ENCODE measurements at regions not wholly inside any gene's neighbourhood (a gene's known extent, or its start where the extent isn't known, plus 50 kb on each side); places are given as distances from the start of the nearest gene placed in this dataset.
"Not testable (repeated sequence)": the region's sequence is repeated elsewhere in the genome, so short reads cannot be mapped to it uniquely, and the experiment has no call there.

GRCh38 chr13:44664308-44664707, 88.2 kb upstream of the TSC22D1 start:
- no peak for DNase-seq (ENCODE audit: low spot score)

DNA sequence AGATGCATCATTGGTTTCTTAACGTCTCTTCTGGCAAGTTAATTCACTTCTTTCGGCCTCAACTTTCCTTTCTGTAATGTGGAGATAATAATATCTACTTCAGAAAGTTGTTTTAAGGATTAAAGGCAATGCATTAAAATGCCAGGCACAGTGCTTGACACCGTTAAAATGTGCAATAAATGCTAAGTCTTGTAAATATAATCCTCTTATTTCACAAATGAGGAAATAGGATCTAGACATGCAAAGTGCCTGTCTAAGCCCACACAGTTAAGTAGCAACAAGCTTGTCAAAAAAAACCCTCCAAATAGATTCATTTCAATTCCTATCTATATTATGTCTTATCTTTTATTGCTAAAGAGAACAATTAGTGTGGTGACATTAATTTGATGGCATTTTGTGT, 86.4 kb upstream of the TSC22D1 start:
- DNase-seq (ENCODE audit: low spot score), result no peak

GRCh38 chr13:44661936-44662335, 85.8 kb upstream of the TSC22D1 start:
- no peak for DNase-seq (ENCODE audit: low spot score)

- no peak for DNase-seq (ENCODE audit: low spot score)
Measured at GRCh38 chr13:44660050-44660449, 83.9 kb upstream of the TSC22D1 start.

DNA sequence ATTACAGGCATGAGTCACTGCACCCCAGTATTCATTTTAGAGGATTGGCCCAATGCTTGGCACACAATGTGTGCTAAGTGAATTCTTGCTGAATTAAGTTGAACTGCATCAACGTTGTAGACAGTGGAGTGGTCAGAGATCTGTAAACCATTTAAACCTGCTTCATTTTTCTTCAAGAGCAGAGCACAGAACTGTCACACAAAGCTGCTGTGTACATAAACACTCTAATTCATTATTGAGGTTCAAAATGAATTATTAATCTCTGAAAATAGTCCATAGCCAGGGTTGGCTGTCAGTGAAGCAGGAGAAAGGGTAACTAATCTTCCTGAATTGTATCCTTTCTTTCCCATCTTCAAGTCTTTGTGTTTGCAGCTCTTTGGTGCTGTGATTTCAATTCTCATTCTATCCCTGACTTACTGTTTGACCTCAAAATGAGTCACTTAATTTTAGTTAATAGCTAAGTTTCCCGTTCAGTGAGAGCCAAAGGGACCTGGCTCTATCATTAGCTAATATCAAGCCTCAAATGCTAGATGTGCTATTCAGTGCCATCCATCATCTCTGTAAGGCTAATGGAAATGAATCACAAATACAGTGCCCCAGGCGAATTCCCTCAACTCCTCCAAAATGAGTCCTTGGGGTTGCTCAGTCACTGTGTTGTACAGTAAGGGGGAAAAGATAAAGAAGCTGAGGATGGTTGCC, 77.0 kb upstream of the TSC22D1 start:
- no peak for DNase-seq (ENCODE audit: low spot score)

GRCh38 chr13:44652168-44652567, 76.0 kb upstream of the TSC22D1 start:
- no peak for DNase-seq (ENCODE audit: low spot score)

- DNase-seq (ENCODE audit: low spot score), result no peak
Measured at GRCh38 chr13:44651724-44652123, 75.6 kb upstream of the TSC22D1 start.

- DNase-seq (ENCODE audit: low spot score), result no peak
Measured at GRCh38 chr13:44651209-44651608, 75.1 kb upstream of the TSC22D1 start.

GRCh38 chr13:44649834-44650233, 73.7 kb upstream of the TSC22D1 start:
- no peak for DNase-seq (ENCODE audit: low spot score)

GRCh38 chr13:44649104-44649428, 72.9 kb upstream of the TSC22D1 start:
- peak; percentile 32 for DNase-seq (ENCODE audit: low spot score)

DNA sequence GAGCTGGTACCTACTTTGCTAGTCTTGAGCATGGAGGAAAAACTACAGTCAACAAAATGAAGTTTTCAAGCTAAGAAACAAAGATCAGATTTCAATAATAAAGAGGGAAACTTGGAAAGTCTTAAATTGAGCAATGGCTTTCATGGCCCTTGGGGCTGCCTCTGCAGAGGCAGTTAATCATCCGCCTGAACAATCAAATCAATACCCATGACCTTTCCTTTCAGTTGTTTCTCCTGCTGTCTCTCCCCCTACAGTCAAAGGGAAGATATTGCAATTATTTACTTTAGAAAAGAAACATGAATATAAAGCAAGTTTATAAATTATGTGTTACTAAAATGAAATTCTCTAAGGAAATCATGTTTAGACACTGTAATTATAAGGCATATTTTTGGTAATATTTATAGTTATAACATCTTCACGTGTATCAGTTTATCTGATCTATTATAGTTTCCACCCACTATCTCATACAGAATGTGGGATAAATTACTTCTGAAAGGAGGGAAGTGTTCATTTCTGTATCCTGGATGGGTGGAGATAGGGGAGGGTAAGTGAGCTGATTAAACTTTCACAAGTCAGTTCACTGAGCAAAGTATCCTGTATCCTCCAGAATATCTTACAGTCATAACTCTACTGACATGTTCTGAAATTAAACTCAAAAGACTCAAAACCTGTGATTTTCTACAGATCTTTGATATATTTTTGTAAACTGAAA, 72.4 kb upstream of the TSC22D1 start:
- DNase-seq (ENCODE audit: low spot score), result peak; percentile 20

DNA sequence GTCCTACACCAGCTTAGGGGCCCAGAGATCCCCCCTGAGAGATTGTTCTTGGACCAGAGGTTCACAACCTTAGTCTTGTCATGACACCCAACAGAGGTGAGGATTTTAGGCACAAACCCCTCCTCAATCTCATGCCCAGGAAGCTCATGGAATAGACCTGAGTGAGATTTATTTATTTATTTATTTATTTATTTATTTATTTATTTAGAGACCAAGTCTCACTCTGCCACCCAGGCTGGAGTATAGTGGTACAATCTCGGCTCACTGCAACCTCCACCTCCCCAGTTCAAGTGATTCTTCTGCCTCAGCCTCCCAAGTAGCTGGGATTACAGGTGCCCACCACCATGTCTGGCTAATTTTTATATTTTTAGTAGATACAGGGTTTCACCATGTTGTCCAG, 71.4 kb upstream of the TSC22D1 start:
- DNase-seq (ENCODE audit: low spot score), result not testable (repeated sequence)

GRCh38 chr13:44646044-44646443, 69.9 kb upstream of the TSC22D1 start:
- no peak for DNase-seq (ENCODE audit: low spot score)

- no peak for DNase-seq (ENCODE audit: low spot score)
Measured at GRCh38 chr13:44643256-44643655, 67.1 kb upstream of the TSC22D1 start.

DNA sequence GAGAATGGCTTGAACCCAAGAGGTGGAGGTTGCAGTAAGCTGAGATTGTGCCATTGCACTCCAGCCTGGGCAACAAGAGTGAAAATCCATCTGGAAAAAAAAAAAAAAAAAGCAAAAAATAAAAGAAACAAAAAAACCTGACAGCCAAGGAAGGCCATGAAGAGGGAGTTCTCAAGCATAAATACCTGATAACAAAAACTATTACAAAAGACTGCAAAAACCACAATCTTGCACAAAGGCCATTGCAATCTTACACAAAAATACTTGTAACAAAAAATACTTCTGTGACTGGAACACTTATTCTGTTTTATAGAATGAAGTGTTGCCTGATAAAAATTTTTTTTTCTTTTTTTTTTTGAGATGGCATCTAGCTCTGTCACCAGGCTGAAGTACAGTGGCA, 61.5 kb upstream of the TSC22D1 start:
- no peak for DNase-seq (ENCODE audit: low spot score)

DNA sequence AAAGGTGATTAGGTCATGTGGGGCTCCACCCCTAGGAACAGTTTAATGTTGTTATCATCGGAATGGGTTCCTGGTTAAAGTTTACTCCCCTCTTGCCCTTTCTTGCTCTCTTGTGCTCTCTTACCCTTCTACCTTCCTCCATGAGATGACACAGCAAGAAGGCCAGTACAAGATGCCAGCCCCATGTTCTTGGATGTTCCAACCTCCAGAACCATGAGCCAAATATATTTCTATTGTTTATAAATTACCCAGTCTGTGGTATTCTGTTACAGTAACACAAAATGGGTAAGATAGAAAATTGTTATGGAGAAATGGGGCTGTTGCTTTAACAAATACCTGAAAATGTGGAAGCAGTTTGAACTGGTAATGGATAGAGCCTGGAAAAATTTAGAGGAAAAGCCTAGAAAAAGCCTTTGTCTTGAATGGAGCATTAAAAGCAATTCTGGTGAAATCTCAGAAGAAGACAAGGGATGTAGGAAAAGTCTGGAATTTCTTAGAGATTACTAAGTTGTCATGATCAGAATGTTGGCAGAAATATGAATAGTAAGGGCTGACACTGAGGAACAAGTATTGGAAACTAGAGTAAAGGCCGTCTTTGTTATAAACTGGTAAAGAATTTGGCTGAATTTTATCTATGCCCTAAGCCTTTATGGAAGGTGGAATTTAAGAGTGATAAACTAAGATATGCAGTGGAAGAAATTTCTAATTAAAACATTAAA, 53.5 kb upstream of the TSC22D1 start:
- DNase-seq (ENCODE audit: low spot score), result no peak

DNA sequence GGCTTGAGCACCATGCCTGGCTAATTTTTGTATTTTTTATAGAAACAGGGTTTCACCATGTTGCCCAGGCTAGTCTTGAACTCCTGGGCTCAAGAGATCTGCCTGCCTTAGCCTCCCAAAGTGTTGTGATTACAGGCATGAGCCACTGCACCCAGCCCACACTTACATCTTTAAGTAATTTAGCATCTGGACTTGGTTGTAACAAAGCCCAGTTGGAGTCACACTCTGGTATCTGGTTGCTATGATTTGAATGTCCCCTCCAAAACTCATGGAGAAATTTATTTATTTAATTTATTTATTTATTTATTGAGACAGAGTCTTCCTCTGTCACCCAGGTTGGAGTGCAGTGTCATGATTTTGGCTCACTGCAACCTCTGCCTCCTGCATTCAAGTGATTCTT, 52.7 kb upstream of the TSC22D1 start:
- DNase-seq (ENCODE audit: low spot score), result not testable (repeated sequence)

GRCh38 chr13:44627441-44627840, 51.3 kb upstream of the TSC22D1 start:
- no peak for DNase-seq (ENCODE audit: low spot score)

DNA sequence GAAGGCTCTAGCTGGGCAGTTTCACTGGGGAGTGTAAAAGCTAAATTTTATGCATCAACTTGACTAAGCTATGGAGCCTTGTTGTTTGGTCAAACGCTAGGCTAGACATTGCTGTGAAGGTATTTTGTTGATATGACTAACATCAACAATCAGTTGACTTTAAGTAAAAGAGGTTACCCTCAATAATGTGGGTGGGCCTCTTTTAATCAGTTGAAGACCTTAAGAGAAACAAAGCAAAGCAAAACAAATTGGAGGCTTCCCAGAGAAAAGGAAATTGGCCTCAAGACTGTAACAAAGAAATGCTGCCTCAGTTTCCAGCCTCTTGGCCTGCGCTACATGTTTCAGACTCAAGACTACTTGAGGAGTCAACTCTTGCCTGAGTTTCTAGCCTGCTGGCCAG, 50.0 kb upstream of the TSC22D1 start:
- DNase-seq (ENCODE audit: low spot score), result no peak
